NB4 (cell line): ENCODE measurements at regions not wholly inside any gene's neighbourhood (a gene's known extent, or its start where the extent isn't known, plus 50 kb on each side); places are given as distances from the start of the nearest gene placed in this dataset.

Experiments used
- CTCF ChIP-seq: IDR thresholded peaks from one replicate; pipeline ENCODE4 v1.5.1; 2012; ENCODE audit warnings: low read depth, low read length
- POLR2A ChIP-seq: IDR thresholded peaks from 2 replicates; pipeline ENCODE4 v1.6.1; 2011; ENCODE audit warnings: mild to moderate bottlenecking; ENCODE audit not compliant: insufficient read length; ENCODE audit errors: extremely low read depth

GRCh38 chr1:115429884-115430283, 91.8 kb upstream of the NGF start:
- TF ChIP-seq POLR2A, result no peak
- no peak for TF ChIP-seq CTCF
